ENCODE measurements at regions not wholly inside any gene's neighbourhood (a gene's known extent, or its start where the extent isn't known, plus 50 kb on each side); places are given as distances from the start of the nearest gene placed in this dataset.
"Not testable (repeated sequence)": the region's sequence is repeated elsewhere in the genome, so short reads cannot be mapped to it uniquely, and the experiment has no call there.

- TF ChIP-seq JUND (IDR thresholded peaks at IDR 0.05); USF1 (IDR thresholded peaks at IDR 0.05; ENCODE audit: borderline replicate concordance, low read depth); CTCF (IDR thresholded peaks at IDR 0.05); RCOR1 (IDR thresholded peaks at IDR 0.05; ENCODE audit: low read length); REST (IDR thresholded peaks at IDR 0.05; ENCODE audit: low read depth, low read length); POLR2AphosphoS5 (IDR thresholded peaks at IDR 0.05; ENCODE audit: low read depth, low read length); MAX (IDR thresholded peaks at IDR 0.05; ENCODE audit: low read depth); RFX5 (IDR thresholded peaks at IDR 0.05; ENCODE audit: low read length); IRF3 (IDR thresholded peaks at IDR 0.05; ENCODE audit: low read depth, low read length); RXRA (IDR thresholded peaks at IDR 0.05; ENCODE audit: borderline replicate concordance, low read depth): not testable (repeated sequence)
These were observed 301.8 kb downstream of the CWH43 start for GRCh38 chr4:49287893-49288292.

Data from SK-N-SH (cell line).